ENCODE measurements at regions not wholly inside any gene's neighbourhood (a gene's known extent, or its start where the extent isn't known, plus 50 kb on each side); places are given as distances from the start of the nearest gene placed in this dataset.
"Not testable (repeated sequence)": the region's sequence is repeated elsewhere in the genome, so short reads cannot be mapped to it uniquely, and the experiment has no call there.

GRCh38 chr3:11716573-11717290 is 73.0 kb upstream of the VGLL4 start:
- no peaks in the 10 kb centered on the region for H3K36me3 ChIP-seq (ENCODE audit: control insufficient read depth in 5 of 5, insufficient read depth in 5 of 5, low read length in 5 of 5)
- no peaks in the 10 kb centered on the region for H3K9me3 ChIP-seq (ENCODE audit: control insufficient read depth in 5 of 5, low read length in 5 of 5)
- no peak overlapping the region for H3K9ac ChIP-seq (ENCODE audit: low read length in 5 of 5)
- H3K27ac ChIP-seq (ENCODE audit: low read depth, low read length), result peak overlapping the region; percentile 90
- peaks cover 7 to 45% (median 34%) of the 10 kb centered on the region in 5 donors for H3K4me1 ChIP-seq (ENCODE audit: control insufficient read depth in 5 of 5, insufficient read depth in 5 of 5, low read length in 5 of 5)
- H3K4me3 ChIP-seq (ENCODE audit: low read depth in 1 of 5, low read length in 5 of 5), result no peak overlapping the region
- H3K27me3 ChIP-seq (ENCODE audit: control insufficient read depth in 5 of 5, insufficient read depth in 4 of 5, low read length in 5 of 5), result no peaks in the 10 kb centered on the region

DNA sequence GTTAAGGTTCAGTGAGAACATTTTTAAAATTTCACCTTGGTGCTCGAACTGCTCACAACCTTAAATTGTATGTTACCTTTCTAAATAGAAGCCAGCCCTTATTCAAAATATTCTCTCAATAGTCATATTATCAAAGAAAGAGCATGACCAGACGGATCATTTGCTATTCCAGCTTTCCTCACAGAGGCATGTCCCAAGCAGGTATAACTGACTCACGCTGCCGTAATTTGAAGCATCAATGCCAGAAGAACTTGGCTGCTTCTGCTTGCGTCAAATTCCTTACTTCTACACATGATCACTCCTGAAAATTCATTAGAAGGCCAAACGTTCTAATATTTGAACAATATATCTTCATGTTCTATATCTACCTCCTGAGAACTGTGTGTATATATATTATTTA is 69.5 kb upstream of the VGLL4 start:
- Histone ChIP-seq H3K27me3 (ENCODE audit: control insufficient read depth in 5 of 5, insufficient read depth in 4 of 5, low read length in 5 of 5) (no peaks in the 10 kb centered on the region), H3K9me3 (ENCODE audit: control insufficient read depth in 5 of 5, low read length in 5 of 5) (peaks cover 0 to 6% (median 0%) of the 10 kb centered on the region in 5 donors), H3K36me3 (ENCODE audit: control insufficient read depth in 5 of 5, insufficient read depth in 5 of 5, low read length in 5 of 5) (no peaks in the 10 kb centered on the region), H3K4me3 (ENCODE audit: low read depth in 1 of 5, low read length in 5 of 5) (no peak overlapping the region), H3K27ac (ENCODE audit: low read depth, low read length) (no peak overlapping the region), H3K9ac (ENCODE audit: low read length in 5 of 5) (no peak overlapping the region), H3K4me1 (ENCODE audit: control insufficient read depth in 5 of 5, insufficient read depth in 5 of 5, low read length in 5 of 5) (peaks cover 0 to 21% (median 14%) of the 10 kb centered on the region in 5 donors)

GRCh38 chr3:11712646-11713045 is 68.9 kb upstream of the VGLL4 start:
- H3K36me3 ChIP-seq (ENCODE audit: control insufficient read depth in 5 of 5, insufficient read depth in 5 of 5, low read length in 5 of 5), result no peaks in the 10 kb centered on the region
- H3K4me1 ChIP-seq (ENCODE audit: control insufficient read depth in 5 of 5, insufficient read depth in 5 of 5, low read length in 5 of 5), result peaks cover 0 to 15% (median 10%) of the 10 kb centered on the region in 5 donors
- H3K9ac ChIP-seq (ENCODE audit: low read length in 5 of 5), result no peak overlapping the region
- no peaks in the 10 kb centered on the region for H3K27me3 ChIP-seq (ENCODE audit: control insufficient read depth in 5 of 5, insufficient read depth in 4 of 5, low read length in 5 of 5)
- peaks cover 0 to 6% (median 0%) of the 10 kb centered on the region in 5 donors for H3K9me3 ChIP-seq (ENCODE audit: control insufficient read depth in 5 of 5, low read length in 5 of 5)
- H3K27ac ChIP-seq (ENCODE audit: low read depth, low read length), result no peak overlapping the region
- no peak overlapping the region for H3K4me3 ChIP-seq (ENCODE audit: low read depth in 1 of 5, low read length in 5 of 5)

DNA sequence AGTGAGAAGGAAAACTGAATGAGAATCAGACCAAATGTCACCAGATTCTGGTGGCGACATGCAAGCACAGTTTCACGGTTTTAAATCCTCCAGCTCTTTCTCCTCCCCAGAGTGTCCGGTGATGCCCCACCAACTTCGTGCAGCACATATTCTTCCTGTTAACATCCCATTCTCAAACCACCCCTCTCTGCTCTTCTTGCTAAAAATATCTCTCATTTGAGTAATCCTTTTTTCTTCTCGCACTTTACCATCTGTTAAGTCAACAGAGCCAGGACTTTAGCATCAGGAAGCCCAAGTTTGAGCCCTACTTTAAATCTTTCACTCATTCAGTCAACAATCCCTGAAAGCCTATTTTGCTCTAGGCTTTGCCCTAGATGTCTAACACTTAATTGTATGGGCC is 68.2 kb upstream of the VGLL4 start:
- peaks cover 0 to 8% (median 5%) of the 10 kb centered on the region in 5 donors for H3K4me1 ChIP-seq (ENCODE audit: control insufficient read depth in 5 of 5, insufficient read depth in 5 of 5, low read length in 5 of 5)
- H3K27ac ChIP-seq (ENCODE audit: low read depth, low read length), result no peak overlapping the region
- H3K9ac ChIP-seq (ENCODE audit: low read length in 5 of 5), result no peak overlapping the region
- no peaks in the 10 kb centered on the region for H3K27me3 ChIP-seq (ENCODE audit: control insufficient read depth in 5 of 5, insufficient read depth in 4 of 5, low read length in 5 of 5)
- peaks cover 0 to 6% (median 0%) of the 10 kb centered on the region in 5 donors for H3K9me3 ChIP-seq (ENCODE audit: control insufficient read depth in 5 of 5, low read length in 5 of 5)
- no peak overlapping the region for H3K4me3 ChIP-seq (ENCODE audit: low read depth in 1 of 5, low read length in 5 of 5)
- no peaks in the 10 kb centered on the region for H3K36me3 ChIP-seq (ENCODE audit: control insufficient read depth in 5 of 5, insufficient read depth in 5 of 5, low read length in 5 of 5)

DNA sequence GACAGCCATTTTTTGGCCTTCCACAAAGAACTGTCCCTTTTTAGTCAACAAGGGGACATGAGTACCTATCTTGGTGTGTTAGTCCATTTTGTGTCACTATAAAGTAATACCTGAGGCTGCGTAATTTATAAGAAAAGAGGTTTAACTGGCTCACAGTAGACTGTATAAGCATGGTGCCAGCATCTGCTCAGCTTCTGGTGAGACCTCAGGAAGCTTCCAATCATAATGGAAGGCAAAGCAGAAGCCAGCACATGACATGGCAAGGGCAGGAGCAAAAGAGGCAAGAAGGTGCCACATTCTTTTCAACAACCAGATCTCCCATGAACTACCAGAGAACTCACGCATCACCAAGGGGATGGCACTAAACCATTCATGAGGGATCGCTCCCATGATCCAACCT is 66.1 kb upstream of the VGLL4 start:
- Histone ChIP-seq H3K4me1 (ENCODE audit: control insufficient read depth in 5 of 5, insufficient read depth in 5 of 5, low read length in 5 of 5) (no peaks in the 10 kb centered on the region), H3K9me3 (ENCODE audit: control insufficient read depth in 5 of 5, low read length in 5 of 5) (peaks cover 0 to 6% (median 0%) of the 10 kb centered on the region in 5 donors), H3K4me3 (ENCODE audit: low read depth in 1 of 5, low read length in 5 of 5) (no peak overlapping the region), H3K27me3 (ENCODE audit: control insufficient read depth in 5 of 5, insufficient read depth in 4 of 5, low read length in 5 of 5) (no peaks in the 10 kb centered on the region), H3K27ac (ENCODE audit: low read depth, low read length) (no peak overlapping the region), H3K36me3 (ENCODE audit: control insufficient read depth in 5 of 5, insufficient read depth in 5 of 5, low read length in 5 of 5) (no peaks in the 10 kb centered on the region), H3K9ac (ENCODE audit: low read length in 5 of 5) (no peak overlapping the region)

DNA sequence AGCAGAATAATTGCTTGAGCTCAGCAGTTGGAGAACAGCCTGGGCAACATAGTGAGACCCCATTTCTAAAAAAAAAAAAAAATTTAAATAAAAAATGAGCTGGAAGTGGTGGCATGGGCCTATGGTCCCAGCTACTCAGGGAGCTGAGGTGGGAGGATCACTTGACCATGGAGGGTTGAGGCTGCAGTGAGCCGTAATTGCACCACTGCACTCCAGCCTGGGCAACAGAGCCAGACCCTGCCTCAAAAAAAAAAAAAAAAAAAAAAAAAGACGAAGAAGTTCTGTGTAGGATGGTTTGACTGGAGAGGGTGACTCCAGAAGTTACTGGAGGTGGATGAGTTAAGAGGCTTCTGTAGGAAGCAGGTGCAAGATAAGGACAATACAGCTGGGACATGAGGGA is 63.4 kb upstream of the VGLL4 start:
- H3K27ac ChIP-seq (ENCODE audit: low read depth, low read length); H3K27me3 ChIP-seq (ENCODE audit: control insufficient read depth in 5 of 5, insufficient read depth in 4 of 5, low read length in 5 of 5); H3K36me3 ChIP-seq (ENCODE audit: control insufficient read depth in 5 of 5, insufficient read depth in 5 of 5, low read length in 5 of 5): not testable (repeated sequence)

GRCh38 chr3:11706604-11707003 is 62.9 kb upstream of the VGLL4 start:
- Histone ChIP-seq H3K27ac (ENCODE audit: low read depth, low read length) (no peak overlapping the region), H3K36me3 (ENCODE audit: control insufficient read depth in 5 of 5, insufficient read depth in 5 of 5, low read length in 5 of 5) (no peaks in the 10 kb centered on the region), H3K9ac (ENCODE audit: low read length in 5 of 5) (no peak overlapping the region), H3K27me3 (ENCODE audit: control insufficient read depth in 5 of 5, insufficient read depth in 4 of 5, low read length in 5 of 5) (no peaks in the 10 kb centered on the region), H3K9me3 (ENCODE audit: control insufficient read depth in 5 of 5, low read length in 5 of 5) (peaks cover 0 to 6% (median 0%) of the 10 kb centered on the region in 5 donors), H3K4me3 (ENCODE audit: low read depth in 1 of 5, low read length in 5 of 5) (no peak overlapping the region), H3K4me1 (ENCODE audit: control insufficient read depth in 5 of 5, insufficient read depth in 5 of 5, low read length in 5 of 5) (peaks cover 0 to 8% (median 0%) of the 10 kb centered on the region in 5 donors)

More for the DNA sequence above, 63.4 kb upstream of the VGLL4 start:
- not testable (repeated sequence) for H3K4me3 ChIP-seq (ENCODE audit: low read depth in 1 of 5, low read length in 5 of 5); H3K9ac ChIP-seq (ENCODE audit: low read length in 5 of 5); H3K9me3 ChIP-seq (ENCODE audit: control insufficient read depth in 5 of 5, low read length in 5 of 5); H3K4me1 ChIP-seq (ENCODE audit: control insufficient read depth in 5 of 5, insufficient read depth in 5 of 5, low read length in 5 of 5)

GRCh38 chr3:11705049-11705448 is 61.3 kb upstream of the VGLL4 start:
- H3K27me3 ChIP-seq (ENCODE audit: control insufficient read depth in 5 of 5, insufficient read depth in 4 of 5, low read length in 5 of 5), result no peaks in the 10 kb centered on the region
- H3K9ac ChIP-seq (ENCODE audit: low read length in 5 of 5), result no peak overlapping the region
- H3K36me3 ChIP-seq (ENCODE audit: control insufficient read depth in 5 of 5, insufficient read depth in 5 of 5, low read length in 5 of 5), result peaks cover 0 to 8% (median 6%) of the 10 kb centered on the region in 5 donors
- peaks cover 0 to 6% (median 0%) of the 10 kb centered on the region in 5 donors for H3K9me3 ChIP-seq (ENCODE audit: control insufficient read depth in 5 of 5, low read length in 5 of 5)
- H3K27ac ChIP-seq (ENCODE audit: low read depth, low read length), result no peak overlapping the region
- peaks cover 0 to 8% (median 0%) of the 10 kb centered on the region in 5 donors for H3K4me1 ChIP-seq (ENCODE audit: control insufficient read depth in 5 of 5, insufficient read depth in 5 of 5, low read length in 5 of 5)
- H3K4me3 ChIP-seq (ENCODE audit: low read depth in 1 of 5, low read length in 5 of 5), result no peak overlapping the region

DNA sequence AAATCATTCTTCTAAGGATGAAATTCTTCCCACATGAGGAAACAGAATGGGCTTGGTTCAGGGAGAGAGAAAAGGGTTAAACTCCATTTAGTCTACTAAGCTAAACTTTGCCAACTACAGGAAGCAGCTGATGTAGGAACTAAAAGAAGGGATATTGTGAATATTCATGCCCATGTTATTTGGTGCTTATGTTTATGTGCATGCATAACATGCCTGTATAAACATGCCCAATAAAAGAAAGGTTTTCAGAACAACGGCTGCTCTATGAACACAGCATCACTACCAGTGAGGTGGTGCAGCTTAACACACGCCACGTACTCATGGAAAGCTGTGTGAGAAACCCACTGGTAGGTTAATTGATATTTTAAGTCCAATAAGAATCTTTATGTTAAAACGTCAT is 59.4 kb upstream of the VGLL4 start:
- Histone ChIP-seq H3K9ac (ENCODE audit: low read length in 5 of 5) (no peak overlapping the region), H3K4me3 (ENCODE audit: low read depth in 1 of 5, low read length in 5 of 5) (no peak overlapping the region), H3K4me1 (ENCODE audit: control insufficient read depth in 5 of 5, insufficient read depth in 5 of 5, low read length in 5 of 5) (peaks cover 0 to 8% (median 0%) of the 10 kb centered on the region in 5 donors), H3K36me3 (ENCODE audit: control insufficient read depth in 5 of 5, insufficient read depth in 5 of 5, low read length in 5 of 5) (peaks cover 0 to 8% (median 6%) of the 10 kb centered on the region in 5 donors), H3K27me3 (ENCODE audit: control insufficient read depth in 5 of 5, insufficient read depth in 4 of 5, low read length in 5 of 5) (no peaks in the 10 kb centered on the region), H3K27ac (ENCODE audit: low read depth, low read length) (no peak overlapping the region), H3K9me3 (ENCODE audit: control insufficient read depth in 5 of 5, low read length in 5 of 5) (no peaks in the 10 kb centered on the region)

- Histone ChIP-seq H3K9ac (ENCODE audit: low read length in 5 of 5) (no peak overlapping the region), H3K27ac (ENCODE audit: low read depth, low read length) (no peak overlapping the region), H3K9me3 (ENCODE audit: control insufficient read depth in 5 of 5, low read length in 5 of 5) (no peaks in the 10 kb centered on the region), H3K4me3 (ENCODE audit: low read depth in 1 of 5, low read length in 5 of 5) (no peak overlapping the region), H3K36me3 (ENCODE audit: control insufficient read depth in 5 of 5, insufficient read depth in 5 of 5, low read length in 5 of 5) (peaks cover 0 to 8% (median 6%) of the 10 kb centered on the region in 5 donors), H3K27me3 (ENCODE audit: control insufficient read depth in 5 of 5, insufficient read depth in 4 of 5, low read length in 5 of 5) (no peaks in the 10 kb centered on the region), H3K4me1 (ENCODE audit: control insufficient read depth in 5 of 5, insufficient read depth in 5 of 5, low read length in 5 of 5) (peaks cover 4 to 20% (median 12%) of the 10 kb centered on the region in 5 donors)
Measured at GRCh38 chr3:11699083-11699427, 55.3 kb upstream of the VGLL4 start.
